Activated CD8-positive, alpha-beta T cell treated with anti-CD3 and anti-CD28 coated beads for 36 hours (primary cell): ENCODE measurements at regions not wholly inside any gene's neighbourhood (a gene's known extent, or its start where the extent isn't known, plus 50 kb on each side); places are given as distances from the start of the nearest gene placed in this dataset.

ENCODE experiments used
- ATAC-seq: fragments of 200-7000 bp; cut with Tn5 transposase; one replicate; pipeline ENCODE4 v1.10.0; 2021; ENCODE audit warnings: mild to moderate bottlenecking, moderate library complexity
- CTCF ChIA-PET: fragments of 350-600 bp; sonication (Branson Sonifier 250); formaldehyde crosslinking; loops from one replicate; lab custom pipeline; 2021; ENCODE audit warnings: antibody characterized with exemption; lab: Charles Lee
- POLR2A ChIA-PET: fragments of 350-600 bp; sonication (Branson Sonifier 250); formaldehyde crosslinking; loops from one replicate; lab custom pipeline; 2021; ENCODE audit warnings: antibody characterized with exemption; lab: Charles Lee
- DNase-seq: peaks from one replicate; pipeline ENCODE4 v3.0.0-alpha.2; 2020
- H3K27ac Mint-ChIP-seq: one replicate; pipeline ENCODE4 v1.8.0; 2021; ENCODE audit warnings: mild to moderate bottlenecking, mixed read lengths
- H3K27me3 Mint-ChIP-seq: one replicate; pipeline ENCODE4 v1.8.0; 2021; ENCODE audit warnings: mixed read lengths
- H3K36me3 Mint-ChIP-seq: one replicate; pipeline ENCODE4 v1.8.0; 2021; ENCODE audit warnings: low read depth, mixed read lengths
- H3K4me1 Mint-ChIP-seq: one replicate; pipeline ENCODE4 v1.8.0; 2021; ENCODE audit warnings: low read depth, mixed read lengths
- H3K4me3 Mint-ChIP-seq: one replicate; pipeline ENCODE4 v1.8.0; 2021; ENCODE audit warnings: mild to moderate bottlenecking, moderate library complexity, mixed read lengths
- H3K9me3 Mint-ChIP-seq: one replicate; pipeline ENCODE4 v1.8.0; 2021; ENCODE audit warnings: mixed read lengths
- intact Hi-C: fragments of 100-400 bp; cut with micrococcal nuclease; formaldehyde crosslinking; loops from one replicate; pipeline ENCODE4 v1.10.0; 2022
- TF ChIP-seq, protein P1 (sequence below): fragments of 200-600 bp; IDR thresholded peaks from one replicate; pipeline ENCODE4 v1.8.0; 2022; ENCODE audit warnings: antibody characterized with exemption, mild to moderate bottlenecking

DNA sequence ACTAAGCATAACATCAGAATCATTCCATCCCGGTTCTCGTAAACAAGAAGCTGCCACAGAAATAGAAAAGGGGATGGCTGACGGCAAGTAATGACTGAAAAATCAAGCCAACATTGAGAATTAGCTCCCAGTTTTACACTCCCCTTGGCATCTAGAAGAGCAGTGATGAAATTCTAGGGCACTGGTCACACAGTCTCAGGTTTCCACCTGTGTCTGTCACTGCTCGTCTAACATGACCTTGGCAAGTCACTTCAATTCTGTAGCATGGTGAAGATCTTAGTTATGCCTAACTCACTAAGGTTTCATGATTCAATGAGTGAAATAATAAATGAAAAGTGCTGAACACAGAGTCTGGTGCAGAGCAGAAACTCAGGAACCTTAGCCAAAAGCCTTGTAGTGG, 272.3 kb upstream of the ARRDC4 start:
- no peak for DNase-seq
- H3K4me1 Mint-ChIP-seq, result no peaks in the 10 kb centered on the region
- intact Hi-C loops, result no loop called here

DNA sequence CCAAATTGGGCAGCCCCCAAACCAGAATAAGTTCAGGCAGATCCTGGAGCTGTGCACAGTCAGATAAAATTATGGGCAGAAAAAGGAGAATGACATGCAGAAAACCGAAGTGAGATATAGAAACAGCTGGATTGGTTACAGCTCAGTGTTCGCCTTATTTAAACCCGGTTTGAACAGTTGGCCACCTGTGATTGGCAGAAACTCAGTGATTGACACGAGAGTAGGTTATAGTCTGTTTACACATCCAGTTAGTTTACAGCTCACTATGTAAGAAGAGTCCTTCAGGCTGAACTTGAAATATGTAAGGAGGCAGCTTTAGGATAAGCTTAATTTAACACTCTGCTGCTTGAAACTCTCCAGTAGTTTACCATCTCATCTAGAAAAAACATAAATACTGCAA, 271.6 kb upstream of the ARRDC4 start:
- Mint-ChIP-seq H3K27ac (no peak overlapping the region), H3K4me1 (no peaks in the 10 kb centered on the region), H3K9me3 (no peaks in the 10 kb centered on the region), H3K27me3 (peaks cover 3% of the 10 kb centered on the region), H3K36me3 (no peaks in the 10 kb centered on the region), H3K4me3 (no peak overlapping the region)
- ATAC-seq (no peak), DNase-seq (no peak)
- TF ChIP-seq, protein P1, sequence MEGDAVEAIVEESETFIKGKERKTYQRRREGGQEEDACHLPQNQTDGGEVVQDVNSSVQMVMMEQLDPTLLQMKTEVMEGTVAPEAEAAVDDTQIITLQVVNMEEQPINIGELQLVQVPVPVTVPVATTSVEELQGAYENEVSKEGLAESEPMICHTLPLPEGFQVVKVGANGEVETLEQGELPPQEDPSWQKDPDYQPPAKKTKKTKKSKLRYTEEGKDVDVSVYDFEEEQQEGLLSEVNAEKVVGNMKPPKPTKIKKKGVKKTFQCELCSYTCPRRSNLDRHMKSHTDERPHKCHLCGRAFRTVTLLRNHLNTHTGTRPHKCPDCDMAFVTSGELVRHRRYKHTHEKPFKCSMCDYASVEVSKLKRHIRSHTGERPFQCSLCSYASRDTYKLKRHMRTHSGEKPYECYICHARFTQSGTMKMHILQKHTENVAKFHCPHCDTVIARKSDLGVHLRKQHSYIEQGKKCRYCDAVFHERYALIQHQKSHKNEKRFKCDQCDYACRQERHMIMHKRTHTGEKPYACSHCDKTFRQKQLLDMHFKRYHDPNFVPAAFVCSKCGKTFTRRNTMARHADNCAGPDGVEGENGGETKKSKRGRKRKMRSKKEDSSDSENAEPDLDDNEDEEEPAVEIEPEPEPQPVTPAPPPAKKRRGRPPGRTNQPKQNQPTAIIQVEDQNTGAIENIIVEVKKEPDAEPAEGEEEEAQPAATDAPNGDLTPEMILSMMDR, result no peak
- intact Hi-C loops, result no loop called here
- ChIA-PET CTCF (no interaction called here), POLR2A (no interaction called here)

More for the DNA sequence above, 272.3 kb upstream of the ARRDC4 start:
- Mint-ChIP-seq H3K36me3 (no peaks in the 10 kb centered on the region), H3K4me3 (no peak overlapping the region), H3K9me3 (no peaks in the 10 kb centered on the region), H3K27ac (no peak overlapping the region), H3K27me3 (peaks cover 3% of the 10 kb centered on the region)
- TF ChIP-seq, protein P1, result no peak
- ChIA-PET CTCF (no interaction called here), POLR2A (no interaction called here)
- ATAC-seq, result no peak

DNA sequence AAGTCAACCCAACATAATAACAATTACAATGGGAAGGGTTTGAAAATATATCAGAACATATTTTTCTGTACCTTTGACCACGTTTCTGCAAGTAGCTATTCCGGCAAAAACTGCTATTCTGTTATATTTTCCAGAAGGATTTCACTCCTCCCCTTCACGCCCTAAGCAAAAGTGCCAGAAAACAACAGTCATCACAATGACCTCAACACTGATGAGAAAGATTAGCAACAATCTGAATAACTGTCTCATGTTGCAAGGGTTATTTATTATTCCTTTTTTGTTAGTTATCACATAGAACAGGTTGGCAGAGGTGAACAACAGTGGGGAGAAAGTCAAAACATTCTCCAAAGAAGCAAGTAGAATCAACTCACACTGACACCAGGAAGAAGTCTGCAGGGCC, 269.4 kb upstream of the ARRDC4 start:
- intact Hi-C loops, result loop anchor here (10.0 kb wide), 1 partner anchor 66 kb away; no protein-coding TSS in a partner anchor
- Mint-ChIP-seq H3K27ac (no peak overlapping the region), H3K27me3 (no peaks in the 10 kb centered on the region), H3K9me3 (no peaks in the 10 kb centered on the region), H3K4me1 (no peaks in the 10 kb centered on the region), H3K4me3 (no peak overlapping the region), H3K36me3 (no peaks in the 10 kb centered on the region)
- ChIA-PET POLR2A (no interaction called here), CTCF (no interaction called here)
- TF ChIP-seq, protein P1, result no peak
- DNase-seq (no peak), ATAC-seq (no peak)

DNA sequence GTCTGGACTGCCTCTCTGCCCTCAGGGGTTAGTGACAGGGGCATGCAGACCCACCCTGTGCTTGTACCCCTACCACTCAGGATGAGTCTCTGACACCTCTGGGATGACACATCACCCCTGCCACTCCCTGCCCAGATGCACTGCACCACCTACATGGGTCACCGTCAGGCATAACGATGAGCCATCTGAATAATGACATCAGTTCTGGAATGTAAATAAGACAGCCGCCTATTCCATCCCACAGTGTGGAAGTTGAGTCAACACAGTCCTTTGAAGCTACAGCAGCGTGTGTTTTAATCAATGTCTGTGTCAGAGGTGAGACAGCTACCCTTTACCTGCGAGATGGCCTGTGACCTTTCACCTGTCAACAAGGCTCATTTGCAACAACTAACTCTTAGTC, 268.7 kb upstream of the ARRDC4 start:
- Mint-ChIP-seq H3K9me3 (peaks cover 2% of the 10 kb centered on the region), H3K4me3 (no peak overlapping the region), H3K36me3 (no peaks in the 10 kb centered on the region), H3K4me1 (no peaks in the 10 kb centered on the region), H3K27me3 (no peaks in the 10 kb centered on the region), H3K27ac (no peak overlapping the region)
- intact Hi-C loops, result loop anchor here (10.0 kb wide), 1 partner anchor 67 kb away; no protein-coding TSS in a partner anchor
- POLR2A ChIA-PET, result no interaction called here
- ATAC-seq (no peak), DNase-seq (no peak)
- TF ChIP-seq, protein P1, result no peak
- CTCF ChIA-PET, result no interaction called here

DNA sequence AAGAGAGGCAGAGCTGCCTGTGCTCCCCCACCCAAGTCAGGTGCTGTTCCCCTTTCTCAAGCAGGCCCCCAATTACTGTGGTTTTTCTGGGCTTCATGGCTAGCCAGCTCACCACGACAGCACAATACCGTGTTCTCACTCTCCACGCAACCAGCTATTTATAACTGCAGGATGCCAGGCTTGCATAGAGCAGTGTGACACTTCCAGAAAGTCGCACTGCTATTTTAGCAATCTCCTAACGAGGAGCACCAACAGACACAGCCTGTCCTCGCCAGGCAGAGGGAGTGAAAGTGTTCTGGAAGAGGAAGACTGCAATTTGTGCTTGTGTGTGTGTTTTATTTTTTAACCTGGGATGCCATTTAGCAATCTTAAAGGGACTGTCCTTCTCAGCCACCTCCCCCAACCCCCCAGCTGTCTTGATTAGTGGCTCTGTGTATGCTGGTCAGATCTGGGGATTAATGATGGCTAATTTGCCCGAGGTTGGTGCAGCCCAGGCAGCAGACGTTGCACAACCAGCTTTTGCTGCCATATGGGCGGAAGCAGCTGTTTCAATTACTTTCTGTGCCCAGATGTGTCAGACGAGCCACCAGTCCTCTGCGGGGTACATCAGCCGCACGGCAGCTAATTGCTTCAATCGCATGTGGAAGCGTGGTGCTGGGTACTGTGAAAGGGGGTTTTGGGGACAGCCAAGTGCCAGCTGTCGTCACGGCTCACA, 268.0 kb upstream of the ARRDC4 start:
- no peak overlapping the region for H3K4me3 Mint-ChIP-seq
- no peaks in the 10 kb centered on the region for H3K36me3 Mint-ChIP-seq
- DNase-seq (no peak), ATAC-seq (no peak)
- no peaks in the 10 kb centered on the region for H3K27me3 Mint-ChIP-seq
- no peak overlapping the region for H3K27ac Mint-ChIP-seq
- intact Hi-C loops, result loop anchor here (10.0 kb wide), 1 partner anchor 68 kb away; no protein-coding TSS in a partner anchor
- H3K9me3 Mint-ChIP-seq, result peaks cover 2% of the 10 kb centered on the region
- POLR2A ChIA-PET, result no interaction called here
- TF ChIP-seq, protein P1, result no peak
- no peaks in the 10 kb centered on the region for H3K4me1 Mint-ChIP-seq
- CTCF ChIA-PET, result no interaction called here
